Right atrium auricular region (tissue), 2 donors: ENCODE measurements at regions not wholly inside any gene's neighbourhood (a gene's known extent, or its start where the extent isn't known, plus 50 kb on each side); places are given as distances from the start of the nearest gene placed in this dataset.
A peak's percentile ranks its signal among the peaks of the same experiment; 100 is the strongest.
"Not testable (repeated sequence)": the region's sequence is repeated elsewhere in the genome, so short reads cannot be mapped to it uniquely, and the experiment has no call there.

ENCODE experiments used
- DNase-seq: peaks from one replicate; pipeline ENCODE4 v3.0.0-alpha.2; 2019; ENCODE audit warnings: low spot score
- H3K27ac ChIP-seq, 2 donors: fragments of 200-600 bp; sonication (generic); 1 replicate in 1 of 2; 2 replicates in 1 of 2; pipeline ENCODE4 v1.5.1; 2016 to 2019
- H3K27me3 ChIP-seq, 2 donors: fragments of 200-600 bp; sonication (generic); one replicate each; pipeline versions ENCODE4 v1.5.1 to v1.6.0; 2017 to 2019
- H3K36me3 ChIP-seq: fragments of 200-600 bp; sonication (generic); one replicate; pipeline ENCODE4 v1.5.1; 2016
- H3K4me1 ChIP-seq, 2 donors: fragments of 200-600 bp; sonication (generic); one replicate each; pipeline versions ENCODE4 v1.5.1 to v1.6.0; 2017 to 2019
- H3K4me3 ChIP-seq, 2 donors: fragments of 200-600 bp; sonication (generic); 1 replicate in 1 of 2; 2 replicates in 1 of 2; pipeline ENCODE4 v1.5.1; 2017 to 2019; ENCODE audit warnings: mild to moderate bottlenecking in 1 of 2, moderate library complexity in 1 of 2
- H3K9me3 ChIP-seq, 2 donors: fragments of 200-600 bp; sonication (generic); one replicate each; pipeline ENCODE4 v1.5.1; 2019
- CTCF ChIP-seq, 2 donors: fragments of 200-600 bp; sonication (generic); IDR thresholded peaks; one replicate each; pipeline ENCODE4 v1.5.1; 2019; ENCODE audit warnings: antibody characterized with exemption in 2 of 2

GRCh38 chr18:39586741-39587140 lies 2021.1 kb upstream of the CELF4 start:
- Histone ChIP-seq H3K9me3 (no peaks in the 10 kb centered on the region), H3K4me1 (no peaks in the 10 kb centered on the region), H3K36me3 (no peaks in the 10 kb centered on the region), H3K4me3 (no peak overlapping the region), H3K27me3 (no peaks in the 10 kb centered on the region), H3K27ac (no peak overlapping the region)
- TF ChIP-seq CTCF (IDR thresholded peaks at IDR 0.05), result no peak
- DNase-seq, result no peak

GRCh38 chr18:39574897-39575296 lies 2009.3 kb upstream of the CELF4 start:
- Histone ChIP-seq H3K27me3 (no peaks in the 10 kb centered on the region), H3K36me3 (no peaks in the 10 kb centered on the region), H3K4me1 (no peaks in the 10 kb centered on the region), H3K9me3 (no peaks in the 10 kb centered on the region), H3K4me3 (no peak overlapping the region), H3K27ac (no peak overlapping the region)
- TF ChIP-seq CTCF (IDR thresholded peaks at IDR 0.05), result no peak
- DNase-seq, result no peak

- Histone ChIP-seq H3K9me3 (no peaks in the 10 kb centered on the region), H3K27me3 (no peaks in the 10 kb centered on the region), H3K36me3 (no peaks in the 10 kb centered on the region), H3K4me3 (no peak overlapping the region), H3K27ac (no peak overlapping the region), H3K4me1 (no peaks in the 10 kb centered on the region)
- no peak for DNase-seq
- peak in 1 of 2 donors; percentile 44 for TF ChIP-seq CTCF (IDR thresholded peaks at IDR 0.05)
Observed at GRCh38 chr18:39571511-39571910, 2005.9 kb upstream of the CELF4 start.

- H3K9me3 ChIP-seq, DNase-seq, H3K27ac ChIP-seq, H3K36me3 ChIP-seq, H3K27me3 ChIP-seq, H3K4me1 ChIP-seq, H3K4me3 ChIP-seq: not testable (repeated sequence)
Observed at GRCh38 chr18:39565551-39566230, 2000.1 kb upstream of the CELF4 start.

GRCh38 chr18:39564716-39565115 lies 1999.1 kb upstream of the CELF4 start:
- Histone ChIP-seq H3K4me3 (no peak overlapping the region), H3K36me3 (no peaks in the 10 kb centered on the region), H3K27ac (no peak overlapping the region), H3K27me3 (no peaks in the 10 kb centered on the region), H3K4me1 (no peaks in the 10 kb centered on the region), H3K9me3 (no peaks in the 10 kb centered on the region)
- DNase-seq, result no peak
- no peak for TF ChIP-seq CTCF (IDR thresholded peaks at IDR 0.05)

GRCh38 chr18:39561126-39561525 lies 1995.5 kb upstream of the CELF4 start:
- no peaks in the 10 kb centered on the region for H3K27me3 ChIP-seq
- no peaks in the 10 kb centered on the region for H3K4me1 ChIP-seq
- no peaks in the 10 kb centered on the region for H3K36me3 ChIP-seq
- H3K9me3 ChIP-seq, result no peaks in the 10 kb centered on the region
- no peak overlapping the region for H3K4me3 ChIP-seq
- no peak for DNase-seq
- H3K27ac ChIP-seq, result no peak overlapping the region
- TF ChIP-seq CTCF (IDR thresholded peaks at IDR 0.05), result no peak
